ENCODE measurements at regions not wholly inside any gene's neighbourhood (a gene's known extent, or its start where the extent isn't known, plus 50 kb on each side); places are given as distances from the start of the nearest gene placed in this dataset.

DNA sequence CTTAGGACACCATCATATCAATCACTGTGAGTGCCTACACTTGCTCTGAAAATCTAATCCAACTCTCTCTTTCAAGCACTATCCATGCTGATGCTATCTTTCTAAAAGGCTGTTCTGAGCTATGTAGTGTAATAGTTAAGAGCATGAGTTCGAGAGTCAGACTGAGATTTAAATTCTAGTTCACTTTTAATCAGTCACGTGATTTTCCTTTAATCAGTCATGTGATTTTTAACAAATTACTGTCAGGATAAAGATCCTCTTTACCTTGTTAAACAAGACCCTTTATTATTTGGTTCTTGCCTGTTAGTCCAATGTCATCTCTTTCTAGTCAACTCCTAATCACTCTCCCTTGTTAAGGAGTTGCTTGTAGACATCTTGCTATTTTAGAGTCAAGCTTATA lies 653.0 kb downstream of the RPL10L start:
- no peak for TF ChIP-seq TAF1 (IDR thresholded peaks at IDR 0.05; ENCODE audit: low read depth)
- no peak for TF ChIP-seq NFIC (IDR thresholded peaks at IDR 0.05)
- TF ChIP-seq, protein P1, sequence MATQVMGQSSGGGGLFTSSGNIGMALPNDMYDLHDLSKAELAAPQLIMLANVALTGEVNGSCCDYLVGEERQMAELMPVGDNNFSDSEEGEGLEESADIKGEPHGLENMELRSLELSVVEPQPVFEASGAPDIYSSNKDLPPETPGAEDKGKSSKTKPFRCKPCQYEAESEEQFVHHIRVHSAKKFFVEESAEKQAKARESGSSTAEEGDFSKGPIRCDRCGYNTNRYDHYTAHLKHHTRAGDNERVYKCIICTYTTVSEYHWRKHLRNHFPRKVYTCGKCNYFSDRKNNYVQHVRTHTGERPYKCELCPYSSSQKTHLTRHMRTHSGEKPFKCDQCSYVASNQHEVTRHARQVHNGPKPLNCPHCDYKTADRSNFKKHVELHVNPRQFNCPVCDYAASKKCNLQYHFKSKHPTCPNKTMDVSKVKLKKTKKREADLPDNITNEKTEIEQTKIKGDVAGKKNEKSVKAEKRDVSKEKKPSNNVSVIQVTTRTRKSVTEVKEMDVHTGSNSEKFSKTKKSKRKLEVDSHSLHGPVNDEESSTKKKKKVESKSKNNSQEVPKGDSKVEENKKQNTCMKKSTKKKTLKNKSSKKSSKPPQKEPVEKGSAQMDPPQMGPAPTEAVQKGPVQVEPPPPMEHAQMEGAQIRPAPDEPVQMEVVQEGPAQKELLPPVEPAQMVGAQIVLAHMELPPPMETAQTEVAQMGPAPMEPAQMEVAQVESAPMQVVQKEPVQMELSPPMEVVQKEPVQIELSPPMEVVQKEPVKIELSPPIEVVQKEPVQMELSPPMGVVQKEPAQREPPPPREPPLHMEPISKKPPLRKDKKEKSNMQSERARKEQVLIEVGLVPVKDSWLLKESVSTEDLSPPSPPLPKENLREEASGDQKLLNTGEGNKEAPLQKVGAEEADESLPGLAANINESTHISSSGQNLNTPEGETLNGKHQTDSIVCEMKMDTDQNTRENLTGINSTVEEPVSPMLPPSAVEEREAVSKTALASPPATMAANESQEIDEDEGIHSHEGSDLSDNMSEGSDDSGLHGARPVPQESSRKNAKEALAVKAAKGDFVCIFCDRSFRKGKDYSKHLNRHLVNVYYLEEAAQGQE (IDR thresholded peaks at IDR 0.05; ENCODE audit: low read depth) = no peak
- TF ChIP-seq RAD21 (IDR thresholded peaks at IDR 0.05; ENCODE audit: low read depth) = no peak
- no peak for TF ChIP-seq YY1 (IDR thresholded peaks at IDR 0.05; ENCODE audit: low read depth)
- no peak for TF ChIP-seq CEBPB (IDR thresholded peaks at IDR 0.05)
- TF ChIP-seq, protein P2, sequence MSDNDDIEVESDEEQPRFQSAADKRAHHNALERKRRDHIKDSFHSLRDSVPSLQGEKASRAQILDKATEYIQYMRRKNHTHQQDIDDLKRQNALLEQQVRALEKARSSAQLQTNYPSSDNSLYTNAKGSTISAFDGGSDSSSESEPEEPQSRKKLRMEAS (IDR thresholded peaks at IDR 0.05) = no peak
- TF ChIP-seq EP300 (IDR thresholded peaks at IDR 0.05; ENCODE audit: borderline replicate concordance) = no peak
- TF ChIP-seq EGR1 (IDR thresholded peaks at IDR 0.05) = no peak
- no peak for TF ChIP-seq CREB1 (IDR thresholded peaks at IDR 0.05; ENCODE audit: low read depth)
- TF ChIP-seq, protein P3, sequence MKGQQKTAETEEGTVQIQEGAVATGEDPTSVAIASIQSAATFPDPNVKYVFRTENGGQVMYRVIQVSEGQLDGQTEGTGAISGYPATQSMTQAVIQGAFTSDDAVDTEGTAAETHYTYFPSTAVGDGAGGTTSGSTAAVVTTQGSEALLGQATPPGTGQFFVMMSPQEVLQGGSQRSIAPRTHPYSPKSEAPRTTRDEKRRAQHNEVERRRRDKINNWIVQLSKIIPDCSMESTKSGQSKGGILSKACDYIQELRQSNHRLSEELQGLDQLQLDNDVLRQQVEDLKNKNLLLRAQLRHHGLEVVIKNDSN (IDR thresholded peaks at IDR 0.05) = no peak
- no peak for TF ChIP-seq FOXM1 (IDR thresholded peaks at IDR 0.05; ENCODE audit: borderline replicate concordance, low read depth)
- no peak for TF ChIP-seq TEAD4 (IDR thresholded peaks at IDR 0.05)
